GM18505 (cell line): ENCODE measurements at regions not wholly inside any gene's neighbourhood (a gene's known extent, or its start where the extent isn't known, plus 50 kb on each side); places are given as distances from the start of the nearest gene placed in this dataset.

ENCODE experiments used
- ATAC-seq: cut with Tn5 transposase; IDR thresholded peaks from one replicate; pipeline ENCODE4 v1.9.1; 2021; ENCODE audit not compliant: unreplicated experiment
- POLR2A ChIP-seq: IDR thresholded peaks from 4 replicates; pipeline ENCODE4 v1.6.1; 2011; ENCODE audit warnings: borderline replicate concordance; ENCODE audit not compliant: insufficient read depth, insufficient read length; ENCODE audit errors: extremely low read depth

GRCh38 chr7:112616295-112616694 lies 135.5 kb downstream of the LSMEM1 start:
- no peak for TF ChIP-seq POLR2A
- no peak for ATAC-seq

- ATAC-seq: no peak
- TF ChIP-seq POLR2A: no peak
These were observed 138.6 kb downstream of the LSMEM1 start for GRCh38 chr7:112619343-112619742.

GRCh38 chr7:112622159-112622715 lies 141.4 kb downstream of the LSMEM1 start:
- no peak for TF ChIP-seq POLR2A
- ATAC-seq: no peak

- TF ChIP-seq POLR2A: no peak
- ATAC-seq: no peak
These were observed 143.6 kb downstream of the LSMEM1 start for GRCh38 chr7:112624416-112624815.

- TF ChIP-seq POLR2A: no peak
- no peak for ATAC-seq
These were observed 149.8 kb downstream of the LSMEM1 start for GRCh38 chr7:112630565-112630964.

GRCh38 chr7:112634107-112634506 lies 153.3 kb downstream of the LSMEM1 start:
- ATAC-seq: no peak
- no peak for TF ChIP-seq POLR2A

- ATAC-seq: no peak
These were observed 154.5 kb downstream of the TMEM168 start for GRCh38 chr7:112635742-112636141.

GRCh38 chr7:112638675-112639400 lies 151.4 kb downstream of the TMEM168 start:
- TF ChIP-seq POLR2A: no peak
- no peak for ATAC-seq

More at GRCh38 chr7:112635742-112636141, 154.5 kb downstream of the TMEM168 start:
- no peak for TF ChIP-seq POLR2A

- no peak for TF ChIP-seq POLR2A
- ATAC-seq: no peak
These were observed 149.5 kb downstream of the TMEM168 start for GRCh38 chr7:112640685-112641084.

GRCh38 chr7:112646783-112647182 lies 143.4 kb downstream of the TMEM168 start:
- ATAC-seq: no peak
- no peak for TF ChIP-seq POLR2A

GRCh38 chr7:112648781-112649180 lies 141.4 kb downstream of the TMEM168 start:
- no peak for ATAC-seq
- TF ChIP-seq POLR2A: no peak

- TF ChIP-seq POLR2A: no peak
- ATAC-seq: no peak
These were observed 140.6 kb downstream of the TMEM168 start for GRCh38 chr7:112649560-112649959.

- no peak for TF ChIP-seq POLR2A
- no peak for ATAC-seq
These were observed 135.6 kb downstream of the TMEM168 start for GRCh38 chr7:112654322-112655216.
